K562 (cell line): ENCODE measurements at regions not wholly inside any gene's neighbourhood (a gene's known extent, or its start where the extent isn't known, plus 50 kb on each side); places are given as distances from the start of the nearest gene placed in this dataset.
"Not testable (repeated sequence)": the region's sequence is repeated elsewhere in the genome, so short reads cannot be mapped to it uniquely, and the experiment has no call there.

ENCODE experiments used
- CTCF ChIP-seq, 3 experiments: IDR thresholded peaks in 2 of 3; conservative IDR thresholded peaks in 1 of 3; 2 replicates each; pipeline ENCODE4 v1.5.1; 2011 to 2012; ENCODE audit warnings: low read length in 3 of 3, mild to moderate bottlenecking in 3 of 3, control low read depth in 2 of 3, improper control_type of control experiment in 1 of 3, inconsistent platforms in 1 of 3, low read depth in 1 of 3, mixed read lengths in 1 of 3, moderate library complexity in 1 of 3; ENCODE audit not compliant: insufficient read depth in 2 of 3
- EZH2 ChIP-seq: IDR thresholded peaks from 2 replicates; pipeline ENCODE4 v1.6.1; 2012; ENCODE audit warnings: low read depth, mild to moderate bottlenecking, inconsistent platforms, low read length, borderline replicate concordance
- HMGXB4 ChIP-seq: sonication (generic); formaldehyde crosslinking; IDR thresholded peaks from 2 replicates; pipeline ENCODE4 v1.8.1; 2023; ENCODE audit warnings: mild to moderate bottlenecking, missing genetic modification reagents
- PKNOX1 ChIP-seq: fragments of 450-650 bp; IDR thresholded peaks from 2 replicates; pipeline ENCODE4 v1.6.1; 2016
- POLR2A ChIP-seq: fragments of 450-650 bp; conservative IDR thresholded peaks from 2 replicates; pipeline ENCODE4 v1.6.1; 2016
- POLR2AphosphoS5 ChIP-seq: IDR thresholded peaks from 2 replicates; pipeline ENCODE4 v1.6.1; 2011; ENCODE audit warnings: mild to moderate bottlenecking, low read depth, low read length, moderate library complexity; ENCODE audit not compliant: control insufficient read depth, insufficient read depth
- SREBF2 ChIP-seq: sonication (generic); formaldehyde crosslinking; IDR thresholded peaks from 2 replicates; pipeline ENCODE4 v1.4.0; 2020; ENCODE audit warnings: mild to moderate bottlenecking, missing genetic modification reagents
- SRSF1 ChIP-seq: fragments of 200-400 bp; formaldehyde crosslinking; IDR thresholded peaks from 2 replicates; pipeline ENCODE4 v1.6.1; 2017; ENCODE audit warnings: mild to moderate bottlenecking, low read depth, low read length, moderate library complexity
- TBL1XR1 ChIP-seq, 2 experiments: IDR thresholded peaks; 2 replicates each; pipeline ENCODE4 v1.6.1; 2012; ENCODE audit warnings: improper control_type of control experiment in 2 of 2, low read length in 2 of 2, mild to moderate bottlenecking in 1 of 2
- TRIM28 ChIP-seq: fragments of 450-650 bp; IDR thresholded peaks from 2 replicates; pipeline ENCODE4 v1.6.1; 2017
- ZBTB11 ChIP-seq, 3 experiments: fragments of 200-800 bp in 1 of 3; fragments of 250-450 bp in 1 of 3; fragments of 450-650 bp in 1 of 3; sonication (Bioruptor Pico) in 1 of 3; sonication (Bioruptor generic) in 1 of 3; formaldehyde crosslinking in 1 of 3; IDR thresholded peaks; 2 replicates each; pipeline versions ENCODE4 v1.6.1 to v1.8.0; 2016 to 2022; ENCODE audit warnings: mild to moderate bottlenecking in 2 of 3, missing genetic modification characterization in 2 of 3, missing compliant biosample characterization in 1 of 3, moderate library complexity in 1 of 3
- ZNF316 ChIP-seq: fragments of 450-650 bp; IDR thresholded peaks from 2 replicates; pipeline ENCODE4 v1.6.1; 2016

- not testable (repeated sequence) for TF ChIP-seq CTCF (IDR thresholded peaks at IDR 0.05 in 2 of 3, conservative IDR thresholded peaks at IDR 0.05 in 1 of 3; ENCODE audit: insufficient read depth in 2 of 3, low read depth in 1 of 3, low read length in 3 of 3); ZBTB11 (CRISPR knock-in tag; IDR thresholded peaks at IDR 0.05); TRIM28; POLR2AphosphoS5; SREBF2 (CRISPR knock-in tag); TBL1XR1 (IDR thresholded peaks at IDR 0.05; ENCODE audit: low read length in 2 of 2); POLR2A; PKNOX1; SRSF1; EZH2; HMGXB4
- TF ChIP-seq ZNF316 = peak; percentile 33; the same call in 1 of the 2 replicates
These were observed 945.2 kb upstream of the DEFB115 start for GRCh38 chr20:30312220-30312619.
